ENCODE measurements at regions not wholly inside any gene's neighbourhood (a gene's known extent, or its start where the extent isn't known, plus 50 kb on each side); places are given as distances from the start of the nearest gene placed in this dataset.

- TF ChIP-seq, protein P1, sequence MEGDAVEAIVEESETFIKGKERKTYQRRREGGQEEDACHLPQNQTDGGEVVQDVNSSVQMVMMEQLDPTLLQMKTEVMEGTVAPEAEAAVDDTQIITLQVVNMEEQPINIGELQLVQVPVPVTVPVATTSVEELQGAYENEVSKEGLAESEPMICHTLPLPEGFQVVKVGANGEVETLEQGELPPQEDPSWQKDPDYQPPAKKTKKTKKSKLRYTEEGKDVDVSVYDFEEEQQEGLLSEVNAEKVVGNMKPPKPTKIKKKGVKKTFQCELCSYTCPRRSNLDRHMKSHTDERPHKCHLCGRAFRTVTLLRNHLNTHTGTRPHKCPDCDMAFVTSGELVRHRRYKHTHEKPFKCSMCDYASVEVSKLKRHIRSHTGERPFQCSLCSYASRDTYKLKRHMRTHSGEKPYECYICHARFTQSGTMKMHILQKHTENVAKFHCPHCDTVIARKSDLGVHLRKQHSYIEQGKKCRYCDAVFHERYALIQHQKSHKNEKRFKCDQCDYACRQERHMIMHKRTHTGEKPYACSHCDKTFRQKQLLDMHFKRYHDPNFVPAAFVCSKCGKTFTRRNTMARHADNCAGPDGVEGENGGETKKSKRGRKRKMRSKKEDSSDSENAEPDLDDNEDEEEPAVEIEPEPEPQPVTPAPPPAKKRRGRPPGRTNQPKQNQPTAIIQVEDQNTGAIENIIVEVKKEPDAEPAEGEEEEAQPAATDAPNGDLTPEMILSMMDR (IDR thresholded peaks at IDR 0.05; ENCODE audit: low read depth, low read length) = no peak
- Histone ChIP-seq H3K36me3 (no peaks in the 10 kb centered on the region), H3K27ac (no peak overlapping the region), H3K27me3 (ENCODE audit: insufficient read depth, low read depth, severe bottlenecking) (no peaks in the 10 kb centered on the region), H3K4me3 (ENCODE audit: low read depth, low read length) (no peak overlapping the region), H3K9me3 (ENCODE audit: severe bottlenecking) (no peaks in the 10 kb centered on the region)
- no peak for DNase-seq
Observed at GRCh38 chr3:80190051-80190450, 422.3 kb upstream of the ROBO1 start.

DNA sequence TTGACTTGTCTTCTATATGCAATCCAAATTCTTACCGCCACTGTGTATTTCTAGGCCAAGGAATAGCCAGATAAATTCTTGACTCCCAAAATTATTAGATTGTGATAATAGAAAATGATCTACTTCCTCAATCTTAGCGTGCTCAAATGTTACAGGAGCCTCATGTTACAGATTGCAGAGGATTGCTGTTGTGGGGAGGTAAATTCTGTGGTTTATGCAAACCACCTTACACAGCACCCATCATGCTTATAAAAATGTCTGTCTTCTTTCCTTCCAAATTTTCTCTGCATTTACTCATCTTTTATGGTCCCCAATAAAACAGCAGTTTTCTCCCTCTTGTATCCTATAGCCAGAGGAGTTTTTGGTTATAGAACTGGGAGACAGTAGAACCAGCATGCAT lies 420.2 kb upstream of the ROBO1 start:
- Histone ChIP-seq H3K4me3 (ENCODE audit: low read depth, low read length) (no peak overlapping the region), H3K27ac (no peak overlapping the region), H3K27me3 (ENCODE audit: insufficient read depth, low read depth, severe bottlenecking) (no peaks in the 10 kb centered on the region), H3K9me3 (ENCODE audit: severe bottlenecking) (no peaks in the 10 kb centered on the region), H3K36me3 (no peaks in the 10 kb centered on the region)
- DNase-seq = no peak
- TF ChIP-seq, protein P1 (IDR thresholded peaks at IDR 0.05; ENCODE audit: low read depth, low read length) = no peak

DNA sequence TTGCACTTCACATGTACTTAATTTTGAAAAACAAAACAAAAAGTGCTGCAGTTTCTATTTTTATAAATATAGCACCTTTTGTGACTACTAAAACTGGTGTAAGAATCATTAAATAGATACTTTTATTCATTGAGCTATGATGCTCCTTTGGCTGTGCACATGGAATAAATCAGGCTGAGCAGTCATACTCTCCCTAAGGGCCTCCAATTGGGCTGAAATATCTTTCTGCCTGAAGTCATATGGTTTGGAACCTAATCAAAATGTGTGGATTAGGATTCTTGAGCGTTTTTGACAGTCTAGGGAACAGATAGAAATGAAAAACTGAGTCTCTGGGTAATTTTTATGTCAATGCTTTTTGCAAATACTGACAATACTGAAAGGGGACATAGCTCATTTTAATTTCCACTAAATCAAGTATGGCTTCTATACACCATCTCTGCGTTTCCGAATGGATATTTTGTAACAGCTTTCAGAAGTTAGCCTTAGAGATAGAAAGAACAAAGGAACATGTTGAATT lies 392.2 kb upstream of the ROBO1 start:
- Histone ChIP-seq H3K36me3 (no peaks in the 10 kb centered on the region), H3K27ac (no peak overlapping the region), H3K4me3 (ENCODE audit: low read depth, low read length) (no peak overlapping the region), H3K27me3 (ENCODE audit: insufficient read depth, low read depth, severe bottlenecking) (no peaks in the 10 kb centered on the region), H3K9me3 (ENCODE audit: severe bottlenecking) (no peaks in the 10 kb centered on the region)
- TF ChIP-seq, protein P1 (IDR thresholded peaks at IDR 0.05; ENCODE audit: low read depth, low read length) = no peak
- DNase-seq = no peak

GRCh38 chr3:80158332-80158731 lies 390.5 kb upstream of the ROBO1 start:
- no peaks in the 10 kb centered on the region for H3K36me3 ChIP-seq
- no peaks in the 10 kb centered on the region for H3K9me3 ChIP-seq (ENCODE audit: severe bottlenecking)
- H3K27ac ChIP-seq = no peak overlapping the region
- DNase-seq = no peak
- no peaks in the 10 kb centered on the region for H3K27me3 ChIP-seq (ENCODE audit: insufficient read depth, low read depth, severe bottlenecking)
- TF ChIP-seq, protein P1 (IDR thresholded peaks at IDR 0.05; ENCODE audit: low read depth, low read length) = no peak
- H3K4me3 ChIP-seq (ENCODE audit: low read depth, low read length) = no peak overlapping the region

- Histone ChIP-seq H3K27ac (no peak overlapping the region), H3K27me3 (ENCODE audit: insufficient read depth, low read depth, severe bottlenecking) (no peaks in the 10 kb centered on the region), H3K9me3 (ENCODE audit: severe bottlenecking) (no peaks in the 10 kb centered on the region), H3K4me3 (ENCODE audit: low read depth, low read length) (no peak overlapping the region), H3K36me3 (no peaks in the 10 kb centered on the region)
- DNase-seq = no peak
- TF ChIP-seq, protein P1 (IDR thresholded peaks at IDR 0.05; ENCODE audit: low read depth, low read length) = no peak
Observed at GRCh38 chr3:80157546-80157945, 389.7 kb upstream of the ROBO1 start.

- Histone ChIP-seq H3K4me3 (ENCODE audit: low read depth, low read length) (no peak overlapping the region), H3K9me3 (ENCODE audit: severe bottlenecking) (no peaks in the 10 kb centered on the region), H3K27ac (no peak overlapping the region), H3K36me3 (no peaks in the 10 kb centered on the region), H3K27me3 (ENCODE audit: insufficient read depth, low read depth, severe bottlenecking) (no peaks in the 10 kb centered on the region)
- TF ChIP-seq, protein P1 (IDR thresholded peaks at IDR 0.05; ENCODE audit: low read depth, low read length) = no peak
- no peak for DNase-seq
Observed at GRCh38 chr3:80152692-80153091, 384.9 kb upstream of the ROBO1 start.
